GM18502 (cell line): ENCODE measurements at regions not wholly inside any gene's neighbourhood (a gene's known extent, or its start where the extent isn't known, plus 50 kb on each side); places are given as distances from the start of the nearest gene placed in this dataset.
"Not testable (repeated sequence)": the region's sequence is repeated elsewhere in the genome, so short reads cannot be mapped to it uniquely, and the experiment has no call there.

ENCODE experiments used
- ATAC-seq: cut with Tn5 transposase; IDR thresholded peaks from one replicate; pipeline ENCODE4 v1.9.1; 2021; ENCODE audit warnings: mild to moderate bottlenecking; ENCODE audit not compliant: unreplicated experiment, poor library complexity

- ATAC-seq = not testable (repeated sequence)
Measured at GRCh38 chr2:89246027-89246426, 554.6 kb downstream of the RPIA start.

DNA sequence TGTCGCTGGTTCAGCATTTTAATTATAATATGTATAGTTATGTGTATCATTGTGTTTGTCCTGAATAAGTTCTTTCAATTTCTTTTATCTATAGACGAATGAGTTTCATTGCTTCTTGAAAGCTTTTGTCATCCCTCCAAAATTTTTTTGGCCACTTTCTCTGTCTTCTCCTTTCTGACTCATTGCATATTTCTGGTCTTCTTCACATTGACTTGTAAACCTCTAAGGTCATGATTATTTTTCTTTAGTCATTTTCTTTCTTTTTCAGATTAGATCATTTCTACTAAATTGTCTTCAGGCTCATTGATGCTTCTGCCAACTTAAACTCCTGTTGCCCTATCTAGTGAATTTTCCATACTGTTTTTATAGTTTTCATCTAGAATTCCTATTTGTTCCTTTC is 555.1 kb downstream of the RPIA start:
- not testable (repeated sequence) for ATAC-seq

DNA sequence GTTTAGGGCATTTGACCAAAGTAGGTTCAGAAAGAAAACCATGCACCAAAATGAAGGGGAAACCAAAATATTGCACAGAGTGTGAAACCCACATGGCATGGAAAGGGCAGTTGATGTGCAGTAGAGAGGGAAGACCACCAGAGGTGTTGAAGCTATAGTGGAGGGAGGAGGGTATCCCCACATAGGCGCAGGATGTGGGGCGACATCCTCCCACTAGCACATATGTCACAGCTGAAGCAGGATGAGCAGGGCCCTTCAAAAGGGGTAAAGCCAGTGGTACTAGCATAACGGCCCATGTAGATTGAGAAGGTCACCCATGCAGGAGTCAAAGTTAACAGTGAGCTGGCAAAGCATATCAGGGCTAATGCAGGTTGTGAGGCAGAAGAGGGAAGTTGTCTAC is 563.5 kb downstream of the RPIA start:
- not testable (repeated sequence) for ATAC-seq

DNA sequence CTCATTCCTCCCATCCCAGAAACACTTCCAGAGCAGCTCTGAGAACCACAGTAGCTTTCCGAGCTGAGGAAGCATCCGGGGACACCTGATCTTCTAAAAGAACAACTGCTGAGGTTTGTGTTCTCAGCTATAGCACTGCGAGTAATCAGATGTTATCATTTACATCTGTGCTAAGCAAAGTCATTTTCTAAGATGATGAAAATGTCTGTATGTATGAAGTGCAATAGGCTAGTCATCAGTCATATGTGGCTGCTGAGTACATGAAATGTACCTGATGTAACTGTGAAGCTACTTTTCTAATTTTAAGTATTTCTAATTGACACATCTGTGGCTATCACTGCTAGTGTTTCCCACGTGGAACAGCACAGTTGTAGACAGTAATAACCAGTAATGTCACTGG is 582.0 kb downstream of the RPIA start:
- ATAC-seq = not testable (repeated sequence)

DNA sequence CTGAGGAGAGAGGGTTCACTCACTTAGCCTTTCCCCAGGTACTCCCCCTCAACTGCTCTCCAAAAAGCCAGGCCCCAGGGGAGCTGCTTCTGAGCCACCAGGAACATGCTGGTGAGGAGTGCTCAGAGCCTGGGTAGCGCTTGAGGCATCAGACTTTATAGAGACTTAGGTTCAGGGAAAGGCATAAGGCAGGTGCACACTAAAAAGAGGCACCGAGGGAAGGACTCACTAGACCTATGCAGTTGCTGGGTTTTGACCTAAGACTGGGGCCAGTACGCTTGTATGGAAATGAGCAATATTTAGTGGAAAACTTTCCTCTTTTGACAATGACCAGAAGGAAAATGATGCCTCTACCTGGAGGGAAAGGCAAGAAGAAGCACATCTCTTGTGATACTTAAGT is 589.1 kb downstream of the RPIA start:
- not testable (repeated sequence) for ATAC-seq

DNA sequence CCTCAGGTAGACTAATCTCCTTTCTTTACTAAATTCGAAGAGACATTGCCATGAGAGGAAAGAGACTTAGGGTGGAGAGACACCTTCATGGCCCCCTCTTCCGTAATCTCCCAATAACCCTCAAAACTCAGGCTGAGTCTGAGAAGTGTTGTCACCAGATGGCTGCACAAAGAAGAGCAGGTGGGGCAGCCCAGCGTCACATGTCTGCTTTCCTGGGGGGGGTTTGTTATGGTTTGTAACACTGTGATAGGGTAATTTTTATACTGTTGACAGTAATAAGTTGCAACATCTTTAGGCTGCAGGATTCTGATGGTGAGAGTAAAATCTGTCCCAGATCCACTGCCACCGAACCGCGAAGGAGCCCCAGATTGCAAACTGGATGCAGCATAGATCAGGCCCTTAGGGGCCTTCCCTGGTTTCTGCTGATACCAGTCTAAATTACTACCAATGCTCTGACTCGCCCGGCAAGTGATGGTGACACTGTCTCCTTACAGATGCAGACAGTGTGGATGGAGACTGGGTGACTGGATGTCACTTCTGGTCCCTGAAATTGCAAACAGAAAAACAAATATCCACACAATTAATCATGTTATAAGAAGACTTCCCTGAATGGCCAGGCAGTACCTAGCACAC is 595.1 kb downstream of the RPIA start:
- not testable (repeated sequence) for ATAC-seq

GRCh38 chr2:89287084-89287483 is 595.6 kb downstream of the RPIA start:
- ATAC-seq = not testable (repeated sequence)

- ATAC-seq = not testable (repeated sequence)
Measured at GRCh38 chr2:89291717-89292298, 600.3 kb downstream of the RPIA start.

- ATAC-seq = not testable (repeated sequence)
Measured at GRCh38 chr2:89293399-89293798, 601.9 kb downstream of the RPIA start.

GRCh38 chr2:89294335-89294734 is 602.9 kb downstream of the RPIA start:
- ATAC-seq = not testable (repeated sequence)

DNA sequence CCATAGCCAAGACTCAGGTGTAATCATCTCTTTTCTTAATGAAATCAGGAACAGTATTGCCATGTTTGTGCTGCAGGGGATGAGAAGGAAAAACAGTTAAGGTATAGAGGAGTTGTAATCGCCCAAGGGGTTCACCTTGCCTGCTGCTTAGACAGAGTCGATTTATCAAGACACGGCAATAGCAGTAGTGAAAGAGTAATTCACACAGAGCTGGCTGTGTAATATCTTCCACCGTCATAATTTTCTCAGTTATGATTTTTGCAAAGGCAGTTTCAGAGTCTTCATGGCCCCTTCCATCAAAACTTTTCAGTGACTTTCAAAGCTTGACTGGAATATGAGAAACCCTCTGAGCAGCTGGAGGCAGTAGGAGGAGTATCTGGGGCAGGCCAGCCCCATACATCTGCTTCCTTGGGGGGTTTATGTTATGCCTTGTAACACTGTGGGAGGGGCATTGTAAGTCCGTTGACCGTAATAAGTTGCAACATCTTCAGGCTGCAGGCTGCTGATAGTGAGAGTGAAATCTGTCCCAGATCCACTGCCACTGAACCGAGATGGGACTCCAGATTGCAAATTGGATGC is 605.4 kb downstream of the RPIA start:
- ATAC-seq = peak; percentile 64

GRCh38 chr2:89299196-89299595 is 607.7 kb downstream of the RPIA start:
- peak; percentile 81 for ATAC-seq

GRCh38 chr2:89305623-89306022 is 614.1 kb downstream of the RPIA start:
- not testable (repeated sequence) for ATAC-seq

DNA sequence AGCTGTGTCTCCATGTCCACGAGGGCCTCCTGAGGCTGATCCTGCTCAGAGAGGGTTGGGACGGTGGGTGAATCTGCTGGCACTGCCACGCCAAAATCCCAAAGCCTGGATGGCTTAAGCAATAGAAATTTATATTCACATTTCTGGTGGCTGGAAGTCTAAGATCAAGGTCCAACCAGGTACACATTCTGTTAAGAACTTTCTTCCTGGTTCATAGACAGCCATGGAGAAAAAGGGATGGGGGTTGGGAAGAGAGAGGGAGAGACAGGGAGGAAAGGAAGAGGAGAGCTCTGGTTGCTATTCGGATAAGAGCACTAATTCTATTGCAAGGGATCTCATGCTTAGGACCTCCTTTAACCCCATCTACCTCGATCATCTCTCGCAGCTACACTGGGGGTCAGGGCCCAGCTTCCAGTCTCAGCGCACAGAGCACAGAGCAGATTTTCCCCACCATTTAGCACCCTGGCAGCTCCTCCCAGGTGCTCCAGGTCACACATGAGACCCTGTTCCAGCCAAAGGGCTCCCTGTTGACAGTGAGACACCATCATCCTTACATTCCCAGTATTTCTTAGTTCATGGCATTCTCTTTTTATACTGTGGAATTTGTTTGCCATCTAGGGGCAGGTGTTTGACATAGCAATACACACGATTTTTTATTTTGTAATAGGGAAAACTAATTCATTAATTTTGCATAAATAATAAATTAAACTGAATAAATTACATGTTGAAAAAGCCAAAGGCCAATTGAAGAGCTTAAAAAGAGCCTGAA is 615.6 kb downstream of the RPIA start:
- ATAC-seq = not testable (repeated sequence)

DNA sequence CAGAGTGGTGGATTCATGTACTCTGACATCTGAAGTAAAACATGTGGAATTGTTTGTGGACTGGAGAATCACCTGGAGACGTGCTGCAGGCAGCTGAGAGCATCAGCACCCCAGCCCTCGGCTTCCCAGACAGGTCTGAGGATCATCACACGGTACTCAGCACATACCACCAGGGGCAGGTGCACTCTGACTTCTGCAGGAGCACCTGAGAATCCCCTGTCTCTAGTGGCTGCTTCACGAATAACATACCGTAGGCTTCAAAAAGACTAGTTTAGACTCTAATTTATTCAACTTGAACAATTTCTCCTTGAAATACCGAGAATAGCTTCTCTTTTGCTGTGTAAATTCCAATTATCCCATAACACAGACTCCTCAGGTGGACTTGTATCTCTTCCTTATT is 627.5 kb downstream of the RPIA start:
- peak; percentile 66 for ATAC-seq

- ATAC-seq = not testable (repeated sequence)
Measured at GRCh38 chr2:89325894-89326293, 634.4 kb downstream of the RPIA start.

- ATAC-seq = peak; percentile 50
Measured at GRCh38 chr2:89326455-89326854, 635.0 kb downstream of the RPIA start.

- ATAC-seq = not testable (repeated sequence)
Measured at GRCh38 chr2:89328790-89329189, 637.3 kb downstream of the RPIA start.
